ENCODE measurements at regions not wholly inside any gene's neighbourhood (a gene's known extent, or its start where the extent isn't known, plus 50 kb on each side); places are given as distances from the start of the nearest gene placed in this dataset.
"Not testable (repeated sequence)": the region's sequence is repeated elsewhere in the genome, so short reads cannot be mapped to it uniquely, and the experiment has no call there.

GRCh38 chr13:50460358-50460757, 383.1 kb downstream of the DLEU7 start:
- no peak for DNase-seq

- no peak for DNase-seq
These were observed 382.3 kb downstream of the DLEU7 start for GRCh38 chr13:50461189-50461588.

- no peak for DNase-seq
These were observed 379.8 kb downstream of the DLEU7 start for GRCh38 chr13:50463719-50464118.

GRCh38 chr13:50464349-50465251, 378.9 kb downstream of the DLEU7 start:
- no peak for DNase-seq

GRCh38 chr13:50466456-50466855, 377.0 kb downstream of the DLEU7 start:
- DNase-seq: no peak

GRCh38 chr13:50467156-50468110, 376.1 kb downstream of the DLEU7 start:
- no peak for DNase-seq

GRCh38 chr13:50468849-50469669, 374.4 kb downstream of the DLEU7 start:
- no peak for DNase-seq

GRCh38 chr13:50473050-50473449, 370.4 kb downstream of the DLEU7 start:
- not testable (repeated sequence) for DNase-seq

GRCh38 chr13:50474088-50474662, 369.3 kb downstream of the DLEU7 start:
- DNase-seq: no peak

GRCh38 chr13:50476577-50477285, 366.8 kb downstream of the DLEU7 start:
- DNase-seq: no peak

- DNase-seq: no peak
These were observed 361.6 kb downstream of the DLEU7 start for GRCh38 chr13:50481936-50482335.

GRCh38 chr13:50483416-50483815, 360.1 kb downstream of the DLEU7 start:
- DNase-seq: no peak

- no peak for DNase-seq
These were observed 358.9 kb downstream of the DLEU7 start for GRCh38 chr13:50484472-50485113.

GRCh38 chr13:50485979-50486935, 357.2 kb downstream of the DLEU7 start:
- no peak for DNase-seq

GRCh38 chr13:50493683-50494082, 349.8 kb downstream of the DLEU7 start:
- no peak for DNase-seq

- DNase-seq: no peak
These were observed 349.4 kb downstream of the DLEU7 start for GRCh38 chr13:50494138-50494537.

- not testable (repeated sequence) for DNase-seq
These were observed 340.3 kb downstream of the DLEU7 start for GRCh38 chr13:50503212-50503611.

GRCh38 chr13:50509167-50509566, 334.3 kb downstream of the DLEU7 start:
- no peak for DNase-seq

GRCh38 chr13:50509771-50510441, 333.6 kb downstream of the DLEU7 start:
- DNase-seq: no peak
